GM19328 (cell line): ENCODE measurements at regions not wholly inside any gene's neighbourhood (a gene's known extent, or its start where the extent isn't known, plus 50 kb on each side); places are given as distances from the start of the nearest gene placed in this dataset.

Source experiments
- ATAC-seq: cut with Tn5 transposase; IDR thresholded peaks from one replicate; pipeline ENCODE4 v1.9.1; 2021; ENCODE audit warnings: mild to moderate bottlenecking, moderate library complexity; ENCODE audit not compliant: unreplicated experiment

DNA sequence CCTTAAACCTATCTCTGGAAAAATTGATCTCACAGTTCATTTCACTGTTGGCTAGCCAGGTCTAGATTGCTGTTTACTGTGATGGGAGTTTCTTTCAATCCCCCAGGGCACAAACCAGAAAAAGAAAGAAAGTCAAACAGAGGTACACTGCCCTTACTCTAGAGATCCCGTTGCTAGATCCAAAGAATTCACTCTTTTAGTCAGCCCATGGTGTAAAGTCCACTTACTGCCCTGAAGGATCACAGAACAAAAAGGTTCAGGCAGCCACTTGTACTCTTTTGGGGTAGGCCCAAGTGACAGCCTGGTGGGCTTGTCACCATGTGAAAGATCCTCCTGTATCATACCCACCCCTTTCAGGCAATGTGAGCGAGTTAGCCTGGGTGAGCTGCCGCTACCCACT lies 162.6 kb upstream of the CCDC179 start:
- ATAC-seq: no peak

DNA sequence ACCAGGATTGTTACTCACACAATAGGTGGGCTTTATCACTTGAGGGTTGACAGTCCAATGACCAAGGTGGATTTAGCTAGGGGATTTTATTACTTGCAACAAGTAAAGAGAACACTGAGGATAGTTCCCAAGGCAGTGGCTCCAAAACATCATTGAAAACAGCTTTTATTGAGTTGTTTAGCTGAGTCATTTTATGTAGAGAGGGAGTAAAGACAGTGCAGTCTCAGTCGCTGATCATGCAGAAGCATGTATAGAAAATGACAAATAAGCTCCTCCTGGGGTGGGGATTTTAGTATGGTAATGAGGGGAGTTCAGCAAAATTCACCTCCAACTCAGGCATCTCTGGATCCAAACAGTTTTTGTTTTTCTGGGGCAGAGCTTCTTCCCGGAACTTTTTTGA lies 163.0 kb upstream of the CCDC179 start:
- no peak for ATAC-seq

DNA sequence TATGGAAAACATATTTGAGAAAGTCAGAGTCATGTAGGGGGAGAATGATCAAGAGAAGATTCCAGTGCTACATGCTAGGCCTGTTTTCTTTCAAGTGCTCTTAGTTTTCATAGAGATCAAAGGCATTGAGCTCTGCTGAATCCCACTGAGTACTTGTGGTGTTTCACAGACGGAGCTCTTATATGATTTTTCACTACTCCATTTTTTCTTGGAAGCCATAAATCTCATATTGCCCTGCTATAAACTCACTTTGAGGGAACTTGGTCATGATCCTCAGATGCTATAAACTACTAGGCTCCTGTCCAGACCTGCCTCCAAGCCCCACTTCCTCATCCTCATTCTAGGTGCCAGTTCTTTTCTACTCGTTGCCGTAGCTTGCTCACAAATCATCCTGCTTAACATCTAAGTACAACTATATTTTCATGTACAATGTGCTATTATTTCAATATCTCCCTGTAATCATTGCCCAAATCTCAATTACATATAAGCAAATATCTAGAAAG lies 180.8 kb upstream of the CCDC179 start:
- no peak for ATAC-seq

GRCh38 chr11:23058656-23059055 lies 198.4 kb upstream of the CCDC179 start:
- no peak for ATAC-seq

DNA sequence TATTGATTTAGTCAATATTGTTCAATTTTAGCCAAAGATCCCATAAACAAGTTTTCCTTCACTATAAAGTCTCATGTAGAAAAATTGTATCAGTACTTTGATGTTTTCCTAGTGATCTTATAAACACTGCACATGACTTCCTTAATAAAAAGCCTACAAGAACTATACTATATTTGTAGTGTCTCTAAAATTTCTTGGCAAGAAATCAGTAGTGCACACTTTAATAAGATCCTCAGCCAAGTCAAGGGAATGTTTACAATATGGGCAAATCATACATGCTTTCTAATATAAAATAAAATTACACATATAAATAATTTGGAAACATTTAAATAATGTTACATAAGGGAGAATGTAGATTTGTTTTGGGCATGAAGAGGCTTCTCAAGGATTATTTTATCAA lies 203.0 kb upstream of the CCDC179 start:
- ATAC-seq: no peak

DNA sequence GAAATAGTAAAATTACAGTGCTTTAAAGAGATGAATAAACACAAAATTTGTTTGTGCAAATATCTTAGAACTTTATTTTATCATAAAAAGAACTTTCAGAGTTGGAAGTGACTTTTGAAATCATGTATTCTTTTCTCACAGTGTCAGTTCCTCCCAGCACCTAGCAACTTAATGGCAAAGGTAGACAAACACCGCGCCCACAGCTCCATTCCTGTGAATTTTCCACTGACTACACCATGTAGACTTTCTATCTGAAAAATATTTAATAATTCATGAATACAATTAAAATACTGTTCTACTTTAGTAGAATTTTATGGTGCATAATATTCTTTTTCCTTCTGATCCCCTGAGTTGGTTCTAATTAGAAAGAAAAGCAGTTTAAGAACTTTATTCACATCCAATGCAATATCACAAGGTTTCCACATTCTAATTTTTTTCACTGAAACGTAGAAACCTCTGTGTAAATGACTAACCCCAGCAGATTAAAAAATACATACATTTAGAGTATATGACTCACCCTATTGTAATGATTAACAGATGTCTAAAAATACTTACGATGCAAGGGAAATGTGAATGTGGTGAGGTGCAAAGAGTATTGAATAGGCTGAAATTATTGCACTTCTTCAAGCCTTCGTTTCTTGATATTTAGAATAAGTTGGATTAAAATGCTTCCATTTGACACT lies 218.2 kb upstream of the CCDC179 start:
- peak; percentile 37 for ATAC-seq

DNA sequence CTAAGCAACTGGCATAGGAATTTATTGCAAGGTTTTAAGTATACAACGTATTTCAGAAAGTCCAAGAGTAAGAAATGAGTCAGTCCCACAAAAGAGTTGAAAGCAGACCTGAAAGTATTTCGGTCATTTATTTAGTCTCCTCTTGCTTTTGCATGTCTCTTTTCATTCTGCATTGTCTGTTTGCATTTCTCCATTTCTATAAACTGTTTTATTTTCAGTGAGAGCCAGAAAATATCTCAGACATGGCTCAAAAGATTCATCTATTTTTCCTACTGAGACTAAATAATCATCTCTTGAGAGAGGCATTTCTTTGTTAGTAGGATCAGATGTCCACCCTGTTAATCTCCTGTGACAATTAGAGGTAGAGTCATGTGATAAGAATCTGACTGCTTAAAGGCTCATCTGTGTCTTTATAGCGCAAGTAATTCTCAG lies 219.1 kb upstream of the CCDC179 start:
- peak; percentile 70 for ATAC-seq

DNA sequence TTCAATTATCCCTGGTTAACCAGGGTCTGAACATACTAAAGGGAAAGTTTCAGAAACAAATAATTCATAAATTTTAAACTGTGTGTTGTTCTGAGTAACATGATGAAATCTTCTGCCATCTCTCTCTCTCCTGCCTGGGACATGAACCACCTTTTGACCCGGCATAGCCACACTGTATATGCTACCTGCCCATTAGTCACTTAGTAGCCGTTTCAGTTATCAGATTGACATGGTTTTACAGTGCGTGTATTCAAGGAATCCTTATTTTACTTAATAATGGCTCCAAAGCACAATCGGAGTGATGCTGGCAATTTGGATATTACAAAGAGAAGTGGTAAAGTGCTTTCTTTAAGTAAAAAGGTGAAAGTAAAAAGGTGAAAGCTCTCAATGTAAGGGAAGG lies 227.1 kb upstream of the CCDC179 start:
- ATAC-seq: no peak

DNA sequence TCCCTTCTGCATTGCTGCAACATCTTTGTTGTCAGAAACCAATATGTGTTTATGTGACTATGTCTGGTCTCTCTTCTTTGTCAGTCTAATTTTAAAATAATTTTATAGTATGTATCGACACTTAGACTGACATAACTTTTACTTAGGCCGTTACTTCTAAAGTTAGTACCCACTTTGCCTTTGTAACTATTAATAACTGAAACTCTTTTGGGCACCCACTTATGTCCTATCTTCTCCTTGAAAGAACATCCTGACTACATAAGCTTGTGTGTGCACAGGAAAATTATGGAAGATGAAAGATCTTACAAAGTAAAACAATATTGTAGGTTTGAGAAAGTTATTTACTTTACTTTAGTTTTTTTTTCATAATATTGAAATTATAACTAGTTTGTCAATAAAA lies 230.4 kb upstream of the CCDC179 start:
- ATAC-seq: no peak

- no peak for ATAC-seq
Measured at GRCh38 chr11:23095650-23096189, 235.4 kb upstream of the CCDC179 start.

DNA sequence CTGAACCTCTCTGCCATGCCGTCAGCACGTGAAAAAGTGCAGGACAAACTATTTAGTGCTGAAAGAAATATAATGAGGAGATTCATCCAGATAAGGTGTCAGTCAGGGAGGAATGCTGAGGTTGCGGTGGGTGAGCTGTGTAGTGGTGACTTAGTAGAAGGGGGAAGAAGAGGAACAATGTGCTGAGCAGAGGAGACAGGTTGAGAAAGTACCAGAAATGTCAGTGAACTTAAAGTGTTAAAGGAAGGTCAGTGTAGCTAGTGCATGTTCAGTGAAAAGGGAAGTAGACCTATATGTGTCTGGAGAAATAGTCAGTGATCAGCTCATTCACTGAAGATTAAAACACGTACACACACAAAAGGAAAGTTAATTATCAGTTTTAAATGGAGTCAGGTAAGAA lies 237.6 kb upstream of the CCDC179 start:
- no peak for ATAC-seq

- no peak for ATAC-seq
Measured at GRCh38 chr11:23099256-23099655, 239.0 kb upstream of the CCDC179 start.

GRCh38 chr11:23100726-23101125 lies 240.5 kb upstream of the CCDC179 start:
- no peak for ATAC-seq

DNA sequence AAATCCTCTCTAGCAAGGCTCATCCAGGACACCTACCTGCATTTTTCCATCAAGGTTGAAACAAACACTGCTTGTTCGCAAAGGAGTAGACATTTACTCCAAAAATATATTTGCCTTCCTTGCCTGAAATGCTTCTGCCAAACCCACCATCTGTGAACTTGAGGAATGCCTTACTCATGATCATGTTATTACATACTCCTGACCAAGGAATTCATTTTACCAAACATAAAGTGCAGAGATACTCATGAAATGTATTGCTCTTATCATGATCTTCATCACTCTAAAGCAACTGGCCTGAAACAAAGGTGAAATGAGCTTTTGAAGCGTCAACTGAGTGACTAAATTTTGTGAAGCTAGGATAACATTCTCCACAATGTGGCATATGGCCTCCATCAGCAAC lies 243.1 kb upstream of the CCDC179 start:
- ATAC-seq: no peak

GRCh38 chr11:23111527-23111926 lies 251.3 kb upstream of the CCDC179 start:
- no peak for ATAC-seq

DNA sequence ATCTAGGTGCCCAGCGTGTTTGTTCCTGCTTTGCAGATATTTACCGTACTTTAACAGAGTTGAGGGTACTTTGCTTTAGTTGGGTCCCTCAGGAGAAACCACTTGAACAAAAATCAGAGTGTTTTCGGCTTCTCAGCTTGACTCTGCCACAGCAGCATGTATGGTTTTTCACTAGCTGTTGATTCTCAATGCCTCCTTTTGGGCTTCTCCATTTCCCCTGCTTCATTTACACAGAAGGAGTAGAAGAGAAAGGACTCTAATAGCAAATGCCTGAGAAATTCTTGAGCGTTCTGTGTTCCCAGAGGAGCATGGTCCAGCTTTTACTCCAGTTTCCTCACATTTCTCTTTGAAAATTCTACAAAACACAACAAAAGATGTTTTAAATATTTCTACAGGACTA lies 252.1 kb upstream of the CCDC179 start:
- no peak for ATAC-seq

DNA sequence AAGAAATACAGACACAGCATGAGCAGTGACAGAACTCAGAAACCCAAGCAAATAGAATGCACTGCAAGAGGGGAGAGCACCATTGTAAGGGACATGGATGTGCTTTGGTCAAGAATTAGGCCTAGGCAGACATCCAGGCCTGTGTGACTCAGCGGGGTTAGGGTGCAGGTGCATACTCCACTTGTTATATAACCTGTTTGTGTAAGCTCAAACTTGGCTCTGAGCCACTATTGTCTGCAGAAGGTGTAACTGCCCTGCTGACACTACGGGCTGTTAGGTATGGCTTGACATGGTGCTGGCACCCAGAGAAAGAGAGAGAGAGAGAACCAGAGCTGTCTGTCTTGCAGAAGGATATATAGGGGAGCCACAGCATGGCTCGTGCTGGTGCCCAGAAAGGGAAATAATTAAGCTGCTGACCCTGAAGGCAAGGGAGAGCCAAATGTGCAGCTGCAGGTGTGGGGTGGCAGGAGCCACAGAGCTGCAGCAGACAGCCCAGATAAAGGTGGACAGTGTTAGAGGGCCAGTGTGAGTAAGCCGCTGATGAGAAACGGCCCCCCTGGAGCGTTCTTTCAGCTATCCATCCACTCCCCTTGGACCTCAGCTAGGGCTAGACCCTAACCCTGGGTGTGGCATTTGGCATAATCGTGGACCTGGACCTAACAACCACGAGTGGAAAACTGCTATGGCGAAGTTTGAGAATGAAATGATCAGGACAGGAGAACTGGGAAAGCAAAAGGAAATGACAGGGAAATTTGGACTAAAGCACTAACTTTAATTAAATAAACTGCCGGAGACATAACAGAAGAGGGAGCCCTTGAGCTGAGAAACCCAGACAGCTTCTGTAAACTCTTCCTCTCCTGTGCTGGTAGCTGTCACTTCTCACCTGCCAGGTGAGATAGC lies 253.0 kb upstream of the CCDC179 start:
- no peak for ATAC-seq

DNA sequence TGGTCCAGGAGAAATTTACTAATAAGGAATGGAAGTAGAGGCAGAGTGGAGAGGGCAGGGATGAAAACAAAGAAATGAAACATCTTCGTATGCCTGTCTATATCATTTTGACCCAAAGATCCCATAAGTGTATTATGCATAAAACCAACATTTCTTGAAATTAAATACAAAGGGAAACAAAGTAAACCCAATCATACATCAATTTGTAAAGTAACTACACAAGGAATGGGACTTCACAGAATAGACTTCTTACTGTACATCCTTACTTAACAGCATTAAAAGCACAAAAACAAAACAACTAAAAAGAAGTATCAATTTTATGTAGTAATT lies 253.6 kb upstream of the CCDC179 start:
- ATAC-seq: no peak

DNA sequence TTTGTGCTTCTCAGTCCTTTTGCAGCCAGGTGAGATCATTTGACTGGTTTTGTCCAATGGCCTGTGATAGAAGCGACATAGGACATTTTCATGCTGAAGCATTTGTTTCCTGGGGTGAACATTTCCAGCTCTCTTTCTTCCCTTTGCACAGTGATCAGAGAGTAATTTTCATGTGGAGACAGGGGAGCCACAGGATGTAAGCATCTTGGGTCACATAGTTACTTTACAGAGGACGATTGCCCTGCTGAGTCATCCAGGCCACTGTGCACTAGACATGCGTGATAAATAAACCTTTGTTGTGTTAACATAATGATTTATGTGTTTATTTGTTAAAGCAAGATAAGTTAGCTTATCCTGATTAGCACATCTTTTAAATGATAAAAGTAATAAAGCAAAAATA lies 263.5 kb upstream of the CCDC179 start:
- no peak for ATAC-seq

DNA sequence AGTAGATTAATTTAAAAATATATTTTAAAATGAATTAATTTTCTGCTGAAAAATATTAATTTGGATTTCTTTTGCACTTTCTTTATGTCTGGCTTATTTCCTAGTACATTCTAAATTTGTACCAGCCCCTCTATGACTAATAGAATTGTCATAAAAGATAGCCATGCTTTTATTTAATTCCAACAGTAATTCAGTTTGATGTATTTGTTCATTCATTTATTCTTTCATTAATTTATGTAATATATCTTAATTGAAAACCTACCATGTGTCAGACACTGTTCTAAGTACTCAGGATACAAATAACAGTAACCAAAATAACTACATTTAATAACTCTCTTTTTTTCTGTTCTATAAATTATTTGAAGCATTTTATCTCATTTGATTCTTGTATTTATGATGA lies 264.0 kb upstream of the CCDC179 start:
- ATAC-seq: no peak

DNA sequence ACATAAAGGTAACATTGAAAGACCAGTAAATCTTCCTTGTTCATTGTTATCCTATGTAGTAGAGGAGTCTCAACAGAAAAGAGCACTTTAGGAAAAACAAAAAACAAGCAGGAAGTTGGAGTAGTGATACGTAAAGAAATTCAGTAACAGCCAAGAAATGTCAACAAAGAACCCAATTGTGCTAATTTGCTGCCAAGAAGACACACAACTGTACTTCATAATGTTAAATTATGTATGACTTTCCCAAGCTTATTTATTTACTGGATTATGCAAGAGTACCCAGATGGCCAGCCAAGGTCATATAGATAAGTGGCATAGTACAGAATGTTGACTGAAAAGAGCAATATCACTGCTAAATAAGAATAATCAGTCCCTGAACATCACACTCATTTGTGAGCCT lies 264.7 kb upstream of the CCDC179 start:
- no peak for ATAC-seq

DNA sequence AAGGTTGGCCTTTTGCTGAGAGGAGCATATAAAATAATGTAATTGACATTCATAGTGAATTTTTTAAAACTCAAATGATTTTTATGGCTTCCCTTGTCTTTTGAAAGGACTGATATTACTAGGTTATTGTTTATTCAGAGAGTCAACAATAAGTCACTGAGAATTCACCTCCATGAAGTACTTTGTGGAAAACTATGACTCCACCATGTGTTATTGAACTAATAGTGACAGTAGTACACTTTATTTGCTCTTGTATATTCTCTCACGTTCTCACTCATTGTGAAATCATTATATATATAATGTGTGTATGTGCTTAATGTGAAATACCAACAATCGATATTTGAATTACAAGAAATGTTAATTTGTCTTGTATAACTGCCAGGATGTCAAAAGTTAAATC lies 267.4 kb upstream of the CCDC179 start:
- no peak for ATAC-seq
